OCI-LY1 (cell line): ENCODE measurements at regions not wholly inside any gene's neighbourhood (a gene's known extent, or its start where the extent isn't known, plus 50 kb on each side); places are given as distances from the start of the nearest gene placed in this dataset.

Source experiments
- H2AFZ ChIP-seq: fragments of 200-600 bp; sonication (generic), shearing (Covaris generic); 2 replicates; pipeline ENCODE4 v1.6.0; 2014; ENCODE audit warnings: antibody characterized with exemption, mild to moderate bottlenecking, low read length
- H3F3A ChIP-seq: fragments of 200-600 bp; sonication (generic), shearing (Covaris generic); 2 replicates; pipeline ENCODE4 v1.6.0; 2014; ENCODE audit warnings: mild to moderate bottlenecking, antibody characterized with exemption, low read length, moderate library complexity; ENCODE audit not compliant: insufficient read depth
- H3K27ac ChIP-seq: fragments of 200-600 bp; sonication (generic); 2 replicates; pipeline ENCODE4 v1.5.1; 2014; ENCODE audit warnings: low read length, mixed run types, mild to moderate bottlenecking, low read depth; ENCODE audit not compliant: poor library complexity, severe bottlenecking
- H3K27me3 ChIP-seq: fragments of 200-600 bp; sonication (generic); 2 replicates; pipeline ENCODE4 v1.6.0; 2014; ENCODE audit warnings: antibody characterized with exemption, mild to moderate bottlenecking, low read length, moderate library complexity; ENCODE audit not compliant: insufficient read depth
- H3K36me3 ChIP-seq: fragments of 200-600 bp; sonication (generic); 2 replicates; pipeline ENCODE4 v1.6.1; 2014; ENCODE audit warnings: mild to moderate bottlenecking, antibody characterized with exemption, low read length, moderate library complexity, mixed read lengths; ENCODE audit not compliant: insufficient read depth
- H3K4me1 ChIP-seq: fragments of 200-600 bp; sonication (generic); 2 replicates; pipeline ENCODE4 v1.5.1; 2014; ENCODE audit warnings: mild to moderate bottlenecking, low read length, moderate library complexity; ENCODE audit not compliant: insufficient read depth, severe bottlenecking
- H3K4me2 ChIP-seq: fragments of 200-600 bp; sonication (generic), shearing (Covaris generic); 2 replicates; pipeline ENCODE4 v1.6.1; 2014; ENCODE audit warnings: low read length
- H3K4me3 ChIP-seq: fragments of 200-600 bp; sonication (generic); 2 replicates; pipeline ENCODE4 v1.5.1; 2014; ENCODE audit warnings: low read length, low read depth, mild to moderate bottlenecking, mixed read lengths; ENCODE audit not compliant: poor library complexity, severe bottlenecking
- H3K79me2 ChIP-seq: fragments of 200-600 bp; shearing (Covaris generic); 2 replicates; pipeline ENCODE4 v1.6.1; 2016; ENCODE audit warnings: mixed run types, low read length, mixed read lengths; ENCODE audit not compliant: insufficient read depth
- H3K9ac ChIP-seq: fragments of 200-600 bp; sonication (generic), shearing (Covaris generic); 2 replicates; pipeline ENCODE4 v1.6.1; 2014; ENCODE audit warnings: mild to moderate bottlenecking, low read length, mixed read lengths
- H3K9me2 ChIP-seq: fragments of 200-600 bp; sonication (generic), shearing (Covaris generic); 2 replicates; pipeline ENCODE4 v1.6.1; 2014; ENCODE audit warnings: low read depth, mild to moderate bottlenecking, low read length, mixed read lengths
- H3K9me3 ChIP-seq: fragments of 200-600 bp; shearing (Covaris generic); 2 replicates; pipeline ENCODE4 v1.6.1; 2014; ENCODE audit warnings: low read length, mixed read lengths
- H4K20me1 ChIP-seq: fragments of 200-600 bp; sonication (generic), shearing (Covaris generic); 2 replicates; pipeline ENCODE4 v1.6.0; 2016; ENCODE audit warnings: mild to moderate bottlenecking, low read length; ENCODE audit not compliant: insufficient read depth
- EZH2 ChIP-seq: fragments of 200-600 bp; sonication (generic), shearing (Covaris generic); IDR thresholded peaks from 2 replicates; pipeline ENCODE4 v1.8.0; 2017; ENCODE audit warnings: borderline replicate concordance, mixed run types, mild to moderate bottlenecking, antibody characterized with exemption, low read length, moderate library complexity, mixed read lengths
- TF ChIP-seq, protein P1 (sequence below): fragments of 200-600 bp; sonication (generic), shearing (Covaris generic); IDR thresholded peaks from 2 replicates; pipeline ENCODE4 v1.5.1; 2017; ENCODE audit warnings: mild to moderate bottlenecking, antibody characterized with exemption, low read length, moderate library complexity, mixed read lengths

DNA sequence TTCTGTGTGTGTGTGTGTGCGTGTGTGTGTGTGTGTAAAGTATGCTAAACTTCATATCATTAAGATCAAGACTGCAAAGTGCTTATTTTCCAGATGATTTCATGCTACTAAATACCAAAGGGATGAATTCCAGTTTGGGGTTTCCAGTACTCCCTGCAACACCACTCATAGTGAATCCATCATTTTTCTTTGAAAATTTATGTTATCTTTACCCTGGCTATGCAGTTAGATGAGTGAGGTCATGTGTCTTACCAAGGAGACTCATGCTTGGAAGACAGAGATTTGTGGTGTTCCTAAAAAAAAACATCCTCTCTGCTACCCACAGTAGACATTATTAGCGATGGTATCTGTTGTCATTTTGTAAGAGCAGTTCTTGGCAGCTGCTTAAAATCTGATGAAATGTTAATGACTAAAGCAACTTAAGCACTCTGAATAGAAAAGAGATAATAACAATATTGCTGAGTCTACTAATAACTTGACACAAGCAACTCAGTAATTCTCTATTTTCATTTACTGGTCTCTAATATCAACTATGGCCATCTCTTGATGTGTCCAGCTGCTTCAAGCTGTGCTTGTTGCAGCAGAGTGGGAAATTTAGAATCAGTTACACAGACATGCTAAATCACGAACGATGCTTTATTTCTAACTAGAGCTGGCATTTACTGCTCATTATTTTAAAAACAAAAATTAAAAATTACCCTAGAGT lies 1953.0 kb upstream of the IGFBP7 start:
- no peaks in the 10 kb centered on the region for H3K79me2 ChIP-seq
- no peaks in the 10 kb centered on the region for H3K27me3 ChIP-seq
- no peaks in the 10 kb centered on the region for H3K9me3 ChIP-seq
- no peaks in the 10 kb centered on the region for H3K36me3 ChIP-seq
- TF ChIP-seq, protein P1, sequence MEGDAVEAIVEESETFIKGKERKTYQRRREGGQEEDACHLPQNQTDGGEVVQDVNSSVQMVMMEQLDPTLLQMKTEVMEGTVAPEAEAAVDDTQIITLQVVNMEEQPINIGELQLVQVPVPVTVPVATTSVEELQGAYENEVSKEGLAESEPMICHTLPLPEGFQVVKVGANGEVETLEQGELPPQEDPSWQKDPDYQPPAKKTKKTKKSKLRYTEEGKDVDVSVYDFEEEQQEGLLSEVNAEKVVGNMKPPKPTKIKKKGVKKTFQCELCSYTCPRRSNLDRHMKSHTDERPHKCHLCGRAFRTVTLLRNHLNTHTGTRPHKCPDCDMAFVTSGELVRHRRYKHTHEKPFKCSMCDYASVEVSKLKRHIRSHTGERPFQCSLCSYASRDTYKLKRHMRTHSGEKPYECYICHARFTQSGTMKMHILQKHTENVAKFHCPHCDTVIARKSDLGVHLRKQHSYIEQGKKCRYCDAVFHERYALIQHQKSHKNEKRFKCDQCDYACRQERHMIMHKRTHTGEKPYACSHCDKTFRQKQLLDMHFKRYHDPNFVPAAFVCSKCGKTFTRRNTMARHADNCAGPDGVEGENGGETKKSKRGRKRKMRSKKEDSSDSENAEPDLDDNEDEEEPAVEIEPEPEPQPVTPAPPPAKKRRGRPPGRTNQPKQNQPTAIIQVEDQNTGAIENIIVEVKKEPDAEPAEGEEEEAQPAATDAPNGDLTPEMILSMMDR: no peak
- no peak for TF ChIP-seq EZH2
- H3F3A ChIP-seq: no peaks in the 10 kb centered on the region
- no peaks in the 10 kb centered on the region for H3K9me2 ChIP-seq
- no peak overlapping the region for H3K4me2 ChIP-seq
- no peaks in the 10 kb centered on the region for H3K4me1 ChIP-seq
- H3K4me3 ChIP-seq: no peak overlapping the region
- no peak overlapping the region for H2AFZ ChIP-seq
- no peak overlapping the region for H3K27ac ChIP-seq
- no peaks in the 10 kb centered on the region for H4K20me1 ChIP-seq
- no peak overlapping the region for H3K9ac ChIP-seq

DNA sequence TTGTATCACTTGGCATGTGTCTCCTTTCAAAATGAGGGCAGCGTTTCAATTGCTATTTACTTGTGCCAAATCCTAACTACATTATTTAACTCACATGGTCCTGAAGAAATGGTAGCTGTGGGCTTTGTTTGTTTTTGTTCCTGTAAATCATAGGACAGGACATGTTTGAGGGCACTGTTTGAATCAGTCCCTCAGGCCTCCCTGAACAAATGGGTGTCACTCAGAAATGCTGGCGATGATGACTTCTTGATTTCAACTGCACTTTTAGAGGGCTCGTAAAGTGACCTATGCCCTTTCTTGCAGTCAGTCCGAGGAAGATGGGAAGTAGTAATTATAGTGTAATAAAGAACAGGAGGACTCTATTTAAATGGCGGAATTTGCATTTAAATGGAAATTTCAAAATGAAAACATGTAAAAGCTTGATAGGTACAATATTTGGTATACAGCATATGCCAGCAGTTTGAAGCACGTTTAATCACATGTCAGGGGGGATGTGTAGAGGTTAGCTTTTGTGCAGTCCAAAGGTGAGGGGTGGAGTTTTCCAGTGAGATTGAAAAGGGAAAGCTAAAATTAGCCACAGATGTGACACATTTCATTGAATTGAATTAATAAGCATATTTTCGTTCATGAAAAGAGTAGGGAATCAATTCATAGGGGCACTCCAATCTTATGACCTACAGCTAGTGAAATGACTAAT lies 1958.7 kb upstream of the IGFBP7 start:
- H2AFZ ChIP-seq: no peak overlapping the region
- no peaks in the 10 kb centered on the region for H3K4me1 ChIP-seq
- no peak overlapping the region for H3K27ac ChIP-seq
- no peaks in the 10 kb centered on the region for H3K79me2 ChIP-seq
- no peak overlapping the region for H3K4me3 ChIP-seq
- H3F3A ChIP-seq: no peaks in the 10 kb centered on the region
- TF ChIP-seq, protein P1: no peak
- no peak for TF ChIP-seq EZH2
- H3K9ac ChIP-seq: no peak overlapping the region
- no peaks in the 10 kb centered on the region for H4K20me1 ChIP-seq
- H3K36me3 ChIP-seq: no peaks in the 10 kb centered on the region
- no peaks in the 10 kb centered on the region for H3K9me3 ChIP-seq
- no peak overlapping the region for H3K4me2 ChIP-seq
- H3K27me3 ChIP-seq: no peaks in the 10 kb centered on the region
- no peaks in the 10 kb centered on the region for H3K9me2 ChIP-seq

DNA sequence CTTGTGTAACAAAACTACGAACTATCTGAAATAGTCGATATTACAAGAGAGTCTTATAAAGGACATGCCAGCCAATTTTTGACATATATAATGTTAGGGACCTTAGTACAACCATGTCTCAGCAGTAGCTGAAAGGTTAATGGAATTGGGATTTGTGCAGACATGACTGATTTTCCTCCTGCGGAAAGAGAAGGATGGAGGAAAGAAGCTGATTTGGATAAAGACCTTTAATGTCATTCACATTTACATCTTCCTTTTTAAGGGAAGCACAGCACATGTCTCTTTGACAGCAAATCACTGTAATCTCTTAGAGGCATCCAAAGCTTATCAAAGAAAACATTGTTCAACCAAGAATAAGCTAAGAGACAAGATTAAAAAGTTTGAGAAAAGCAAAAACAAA lies 1976.2 kb upstream of the IGFBP7 start:
- H3K79me2 ChIP-seq: no peaks in the 10 kb centered on the region
- H4K20me1 ChIP-seq: no peaks in the 10 kb centered on the region
- H3K27me3 ChIP-seq: no peaks in the 10 kb centered on the region
- H3K9ac ChIP-seq: no peak overlapping the region
- no peaks in the 10 kb centered on the region for H3F3A ChIP-seq
- no peaks in the 10 kb centered on the region for H3K36me3 ChIP-seq
- no peaks in the 10 kb centered on the region for H3K9me2 ChIP-seq
- H3K4me2 ChIP-seq: no peak overlapping the region
- TF ChIP-seq, protein P1: no peak
- TF ChIP-seq EZH2: no peak
- H3K4me1 ChIP-seq: no peaks in the 10 kb centered on the region
- no peak overlapping the region for H3K4me3 ChIP-seq
- no peaks in the 10 kb centered on the region for H3K9me3 ChIP-seq
- H2AFZ ChIP-seq: no peak overlapping the region
- H3K27ac ChIP-seq: no peak overlapping the region
